K562 (cell line): ENCODE measurements at regions not wholly inside any gene's neighbourhood (a gene's known extent, or its start where the extent isn't known, plus 50 kb on each side); places are given as distances from the start of the nearest gene placed in this dataset.

Experiments used
- ATAC-seq: fragments of 200-7000 bp; cut with Tn5 transposase; 3 replicates; pipeline ENCODE4 v1.9.1; 2020; ENCODE audit warnings: moderate library complexity
- BruUV-seq: library from RNA; stranded (reverse); fragments of 400-500 nt; replicated peaks from 2 replicates; lab custom pipeline; 2021; lab: Mats Ljungman, UMichigan
- CTCF ChIA-PET: fragments of 300-600 bp; formaldehyde crosslinking; extraction: SDS; loops from one replicate; lab custom pipeline; 2021; ENCODE audit warnings: low intra/inter-chr PET ratio; lab: Yijun Ruan, JAX
- POLR2A ChIA-PET: fragments of 300-600, 350-650 bp; sonication (Branson Sonifier 250); formaldehyde crosslinking; extraction: SDS; loops from one replicate; lab custom pipeline; 2021; ENCODE audit warnings: antibody characterized with exemption, inconsistent platforms; lab: Yijun Ruan, JAX
- DNase-seq, 4 experiments: peaks; one replicate each; pipeline versions ENCODE4 v3.0.0 to v3.0.0-alpha.2; 2011 to 2018; ENCODE audit warnings: low spot score in 3 of 4, mixed read lengths in 3 of 4; ENCODE audit errors: extremely low read depth in 1 of 4
- FAIRE-seq: peaks from 2 replicates; lab custom pipeline; 2011; peaks lifted over from hg19 to GRCh38; lab: Jason Lieb, UNC
- H2AFZ ChIP-seq: 2 replicates; pipeline ENCODE4 v1.6.0; 2011; ENCODE audit warnings: low read depth, low read length, control low read depth, inconsistent platforms
- H3K27ac ChIP-seq: fragments of 200-600 bp; 3 replicates; pipeline ENCODE4 v1.8.0; 2011; ENCODE audit warnings: low read depth, mild to moderate bottlenecking, control low read depth, inconsistent platforms, low read length, moderate library complexity, mixed read lengths; ENCODE audit errors: extremely low read depth
- H3K27me3 ChIP-seq, 2 experiments: fragments of 300-600 bp in 1 of 2; 2 replicates in 1 of 2; 3 replicates in 1 of 2; pipeline versions ENCODE4 v1.6.0 to v1.8.0; 2011; ENCODE audit warnings: inconsistent platforms in 2 of 2, low read length in 2 of 2, mild to moderate bottlenecking in 1 of 2, mixed read lengths in 1 of 2, moderate library complexity in 1 of 2; ENCODE audit not compliant: control insufficient read depth in 2 of 2, insufficient read depth in 2 of 2
- H3K36me3 ChIP-seq: fragments of 300-600 bp; 3 replicates; pipeline ENCODE4 v1.8.0; 2011; ENCODE audit warnings: mild to moderate bottlenecking, low read length, inconsistent platforms; ENCODE audit not compliant: control insufficient read depth, insufficient read depth
- H3K4me1 ChIP-seq, 2 experiments: fragments of 200-600 bp in 1 of 2; replicated peaks in 1 of 2; 2 replicates in 1 of 2; 3 replicates in 1 of 2; pipeline versions ENCODE4 v1.5.1 to v1.8.0; 2011; ENCODE audit warnings: inconsistent platforms in 2 of 2, low read length in 2 of 2, mild to moderate bottlenecking in 1 of 2, mixed read lengths in 1 of 2, moderate library complexity in 1 of 2; ENCODE audit not compliant: control insufficient read depth in 2 of 2, insufficient read depth in 2 of 2
- H3K4me2 ChIP-seq: 2 replicates; pipeline ENCODE4 v1.6.1; 2011; ENCODE audit warnings: low read length, control low read depth, inconsistent platforms, mixed read lengths; ENCODE audit not compliant: insufficient read depth
- H3K4me3 ChIP-seq: fragments of 200-600 bp; sonication (generic), shearing (Covaris generic); 2 replicates; pipeline ENCODE4 v1.5.1; 2016; ENCODE audit warnings: control low read depth, inconsistent platforms
- H3K79me2 ChIP-seq: fragments of 200-600 bp; 3 replicates; pipeline ENCODE4 v1.8.0; 2011; ENCODE audit warnings: low read length, inconsistent platforms; ENCODE audit not compliant: control insufficient read depth, insufficient read depth
- H3K9ac ChIP-seq, 2 experiments: 2 replicates each; pipeline versions ENCODE4 v1.6.0 to v1.6.1; 2011; ENCODE audit warnings: low read depth in 2 of 2, low read length in 2 of 2, control low read depth in 1 of 2, inconsistent platforms in 1 of 2, mild to moderate bottlenecking in 1 of 2, mixed read lengths in 1 of 2; ENCODE audit not compliant: insufficient read depth in 1 of 2
- H3K9me1 ChIP-seq: one replicate; pipeline ENCODE4 v1.6.0; 2011; ENCODE audit warnings: inconsistent platforms, mild to moderate bottlenecking, low read length, moderate library complexity; ENCODE audit not compliant: control insufficient read depth, insufficient read depth
- H3K9me3 ChIP-seq: replicated peaks from 2 replicates; pipeline ENCODE4 v1.5.1; 2011; ENCODE audit warnings: low read depth, low read length, inconsistent platforms; ENCODE audit not compliant: control insufficient read depth, insufficient read depth
- H4K20me1 ChIP-seq: replicated peaks from 2 replicates; pipeline ENCODE4 v1.6.1; 2011; ENCODE audit warnings: low read length, inconsistent platforms, mixed read lengths; ENCODE audit not compliant: control insufficient read depth, insufficient read depth
- E4F1 ChIP-seq: fragments of 250-450 bp; sonication (Bioruptor Pico); IDR thresholded peaks from 2 replicates; pipeline ENCODE4 v1.5.0; 2021; ENCODE audit warnings: mild to moderate bottlenecking, borderline replicate concordance
- FOS ChIP-seq: IDR thresholded peaks from 3 replicates; pipeline ENCODE4 v1.6.1; 2011; ENCODE audit not compliant: insufficient read length; ENCODE audit errors: extremely low read depth
- FOXM1 ChIP-seq, 2 experiments: fragments of 450-650 bp in 1 of 2; sonication (generic) in 1 of 2; formaldehyde crosslinking in 1 of 2; IDR thresholded peaks; 2 replicates each; pipeline versions ENCODE4 v1.6.1 to v1.9.0; 2017 to 2022; ENCODE audit warnings: low read depth in 2 of 2, mild to moderate bottlenecking in 2 of 2, missing genetic modification reagents in 1 of 2, moderate library complexity in 1 of 2
- NFE2L1 ChIP-seq: fragments of 450-650 bp; IDR thresholded peaks from 2 replicates; pipeline ENCODE4 v1.6.1; 2016; ENCODE audit warnings: missing genetic modification characterization, low read depth, mild to moderate bottlenecking, missing compliant biosample characterization, moderate library complexity, borderline replicate concordance
- SP1 ChIP-seq: sonication (generic); formaldehyde crosslinking; IDR thresholded peaks from 2 replicates; pipeline ENCODE4 v1.8.1; 2022; ENCODE audit warnings: mild to moderate bottlenecking, missing genetic modification reagents
- YY1 ChIP-seq, 3 experiments: IDR thresholded peaks; 2 replicates each; pipeline ENCODE4 v1.6.1; 2011; ENCODE audit warnings: low read length in 2 of 3, mild to moderate bottlenecking in 2 of 3, moderate library complexity in 2 of 3, borderline replicate concordance in 1 of 3, control low read depth in 1 of 3, low read depth in 1 of 3; ENCODE audit not compliant: insufficient read depth in 3 of 3, insufficient replicate concordance in 2 of 3, control insufficient read depth in 1 of 3, insufficient read length in 1 of 3; ENCODE audit errors: extremely low read depth in 1 of 3
- ZHX1 ChIP-seq: fragments of 150-350 bp; conservative IDR thresholded peaks from 2 replicates; pipeline ENCODE4 v1.6.1; 2014; ENCODE audit warnings: low read length
- ZNF444 ChIP-seq: fragments of 250-450 bp; sonication (Bioruptor Pico); IDR thresholded peaks from 2 replicates; pipeline ENCODE4 v1.4.0; 2020; ENCODE audit warnings: mild to moderate bottlenecking, moderate library complexity
- ZNF445 ChIP-seq: fragments of 250-450 bp; sonication (Bioruptor Pico); IDR thresholded peaks from 2 replicates; pipeline ENCODE4 v1.4.0; 2020; ENCODE audit warnings: low read depth, mild to moderate bottlenecking, moderate library complexity
- WGBS: fragments of 100-300 bp; shearing (Covaris generic); methylation state at CpG from one replicate; pipeline ENCODE4 v1.1.6; 2016; ENCODE audit warnings: low coverage, mixed read lengths; ENCODE audit not compliant: insufficient coverage; ENCODE audit errors: missing lambda C conversion rate; 5-methylcytosine and 5-hydroxymethylcytosine counted together
- in situ Hi-C: fragments of 300-500 bp; cut with MboI; formaldehyde crosslinking; loops from 4 replicates; pipeline ENCODE4 v1.15.0; 2018; ENCODE audit warnings: inconsistent platforms, mixed read lengths
- intact Hi-C: fragments of 100-400 bp; cut with micrococcal nuclease; formaldehyde crosslinking; loops from 2 replicates; pipeline ENCODE4 v1.14.2; 2022

- no peak for TF ChIP-seq ZHX1
- TF ChIP-seq SP1 (CRISPR knock-in tag) = no peak
- no peak for TF ChIP-seq NFE2L1 (tag)
- no peak for TF ChIP-seq ZNF445 (CRISPR knock-in tag)
These were observed 90.1 kb downstream of the MYCN start (continued) for GRCh38 chr2:16030206-16031057.

GRCh38 chr2:16028644-16029043, 88.3 kb downstream of the MYCN start:
- ATAC-seq = no peak
- no peaks in the 10 kb centered on the region for H3K4me1 ChIP-seq
- H3K4me2 ChIP-seq = no peak overlapping the region
- H3K4me3 ChIP-seq = no peak overlapping the region
- in situ Hi-C loops = no loop called here
- H3K79me2 ChIP-seq = no peaks in the 10 kb centered on the region
- POLR2A ChIA-PET = interaction anchor here (0.6 kb wide), 1 partner anchor 10 kb away, joined by 4 read pairs; no protein-coding TSS in a partner anchor
- 4% methylated on average over 8 of the region's 8 CpGs for WGBS
- CTCF ChIA-PET = no interaction called here
- DNase-seq = no peak
- FAIRE-seq = no peak
- no peaks in the 10 kb centered on the region for H3K36me3 ChIP-seq
- intact Hi-C loops = no loop called here
- no TSS peak for BruUV-seq
- H3K9me1 ChIP-seq = no peaks in the 10 kb centered on the region
- no peak overlapping the region for H3K9ac ChIP-seq
- no peak overlapping the region for H3K27ac ChIP-seq
- no peaks in the 10 kb centered on the region for H4K20me1 ChIP-seq
- no peak overlapping the region for H2AFZ ChIP-seq
- H3K9me3 ChIP-seq = no peaks in the 10 kb centered on the region
- peaks cover 0 to 21% of the 10 kb centered on the region in 2 experiments; a peak in 2 of 5 replicates for H3K27me3 ChIP-seq
- no peak for TF ChIP-seq E4F1 (CRISPR knock-in tag)
- TF ChIP-seq FOS = no peak
- no peak for TF ChIP-seq ZNF444 (CRISPR knock-in tag)
- TF ChIP-seq FOXM1 (IDR thresholded peaks at IDR 0.05; ENCODE audit: low read depth) = no peak
- no peak for TF ChIP-seq FOXM1 (CRISPR knock-in tag; IDR thresholded peaks at IDR 0.05; ENCODE audit: low read depth)
- TF ChIP-seq YY1 (IDR thresholded peaks at IDR 0.05; ENCODE audit: borderline replicate concordance in 1 of 3, control insufficient read depth in 1 of 3, extremely low read depth in 1 of 3, insufficient read depth in 3 of 3, insufficient read length in 1 of 3, insufficient replicate concordance in 2 of 3, low read depth in 1 of 3, low read length in 2 of 3) = no peak
